Chondrocyte (in vitro differentiated cells): ENCODE measurements at regions not wholly inside any gene's neighbourhood (a gene's known extent, or its start where the extent isn't known, plus 50 kb on each side); places are given as distances from the start of the nearest gene placed in this dataset.
"Not testable (repeated sequence)": the region's sequence is repeated elsewhere in the genome, so short reads cannot be mapped to it uniquely, and the experiment has no call there.

Experiments used
- DNase-seq: peaks from one replicate; pipeline ENCODE4 v3.0.0; 2021; ENCODE audit warnings: mixed read lengths, low spot score
- H3K27ac Mint-ChIP-seq: one replicate; pipeline ENCODE4 v1.8.0; 2021; ENCODE audit warnings: mild to moderate bottlenecking, moderate library complexity, mixed read lengths; ENCODE audit not compliant: unreplicated experiment
- H3K27me3 Mint-ChIP-seq: 2 replicates; pipeline ENCODE4 v1.8.0; 2021; ENCODE audit warnings: low read depth, mixed read lengths
- H3K36me3 Mint-ChIP-seq: 2 replicates; pipeline ENCODE4 v1.8.0; 2021; ENCODE audit warnings: low read depth, mixed read lengths
- H3K4me1 Mint-ChIP-seq: 2 replicates; pipeline ENCODE4 v1.8.0; 2021; ENCODE audit warnings: low read depth, mild to moderate bottlenecking, mixed read lengths
- H3K4me3 Mint-ChIP-seq: one replicate; pipeline ENCODE4 v1.8.0; 2021; ENCODE audit warnings: mild to moderate bottlenecking, moderate library complexity, mixed read lengths; ENCODE audit not compliant: unreplicated experiment
- H3K9me3 Mint-ChIP-seq: 2 replicates; pipeline ENCODE4 v1.8.0; 2021; ENCODE audit warnings: low read depth, mixed read lengths
- CTCF ChIP-seq: fragments of 200-600 bp; sonication (generic); IDR thresholded peaks from 2 replicates; pipeline ENCODE4 v1.5.0; 2021; ENCODE audit warnings: antibody characterized with exemption, mild to moderate bottlenecking, moderate library complexity

- no peaks in the 10 kb centered on the region for H3K9me3 Mint-ChIP-seq
- TF ChIP-seq CTCF, result no peak
- no peak overlapping the region for H3K27ac Mint-ChIP-seq
- H3K4me1 Mint-ChIP-seq, result no peaks in the 10 kb centered on the region
- peaks cover 18% of the 10 kb centered on the region for H3K27me3 Mint-ChIP-seq
- H3K4me3 Mint-ChIP-seq, result no peak overlapping the region
- no peak for DNase-seq
- no peaks in the 10 kb centered on the region for H3K36me3 Mint-ChIP-seq
Measured at GRCh38 chr5:36535378-36535777, 71.0 kb upstream of the SLC1A3 start.

DNA sequence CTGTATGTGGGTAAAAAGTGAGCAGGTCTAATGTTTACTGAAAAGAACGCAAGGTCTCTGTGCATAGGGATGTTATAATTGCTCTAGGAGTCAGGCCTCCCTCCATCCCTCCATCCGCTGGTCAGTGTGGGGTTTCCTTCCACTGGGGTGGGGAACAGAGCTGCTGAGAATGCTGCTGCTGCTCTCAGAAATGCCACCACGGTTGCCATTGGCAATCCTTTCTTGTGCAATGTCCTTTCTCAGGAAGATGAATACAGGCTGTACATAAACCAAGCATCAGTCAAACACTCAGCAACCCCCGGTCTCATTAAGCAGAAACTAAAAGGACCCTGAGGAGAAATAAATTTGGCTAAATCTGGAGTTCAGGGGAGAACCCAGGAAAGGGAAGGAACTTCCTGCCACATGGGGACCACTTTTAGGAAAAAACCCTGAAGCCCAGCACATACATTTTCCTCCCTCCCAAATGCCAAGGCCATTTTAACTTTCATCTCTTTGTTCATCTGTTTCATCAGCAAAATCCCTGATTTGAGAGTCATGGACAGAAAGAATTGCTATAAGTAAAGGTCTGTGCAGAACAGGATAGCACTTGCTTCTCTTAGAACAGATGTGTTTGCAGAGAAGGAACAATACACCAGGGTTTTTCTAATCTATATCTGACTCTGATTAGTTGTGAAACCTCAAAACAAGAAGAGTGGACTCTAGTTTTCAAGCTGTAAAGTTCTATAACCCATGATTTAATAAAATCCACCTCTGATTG, 70.4 kb upstream of the SLC1A3 start:
- Mint-ChIP-seq H3K27ac (no peak overlapping the region), H3K4me3 (no peak overlapping the region)

GRCh38 chr5:36536616-36537005, 69.8 kb upstream of the SLC1A3 start:
- Mint-ChIP-seq H3K4me1 (no peaks in the 10 kb centered on the region), H3K27ac (no peak overlapping the region), H3K9me3 (no peaks in the 10 kb centered on the region), H3K36me3 (no peaks in the 10 kb centered on the region), H3K4me3 (no peak overlapping the region), H3K27me3 (peaks cover 10% of the 10 kb centered on the region)
- DNase-seq, result no peak
- no peak for TF ChIP-seq CTCF

More for the DNA sequence above, 70.4 kb upstream of the SLC1A3 start:
- Mint-ChIP-seq H3K4me1 (no peaks in the 10 kb centered on the region), H3K9me3 (no peaks in the 10 kb centered on the region), H3K36me3 (no peaks in the 10 kb centered on the region), H3K27me3 (peaks cover 12% of the 10 kb centered on the region)
- no peak for TF ChIP-seq CTCF
- DNase-seq, result no peak

DNA sequence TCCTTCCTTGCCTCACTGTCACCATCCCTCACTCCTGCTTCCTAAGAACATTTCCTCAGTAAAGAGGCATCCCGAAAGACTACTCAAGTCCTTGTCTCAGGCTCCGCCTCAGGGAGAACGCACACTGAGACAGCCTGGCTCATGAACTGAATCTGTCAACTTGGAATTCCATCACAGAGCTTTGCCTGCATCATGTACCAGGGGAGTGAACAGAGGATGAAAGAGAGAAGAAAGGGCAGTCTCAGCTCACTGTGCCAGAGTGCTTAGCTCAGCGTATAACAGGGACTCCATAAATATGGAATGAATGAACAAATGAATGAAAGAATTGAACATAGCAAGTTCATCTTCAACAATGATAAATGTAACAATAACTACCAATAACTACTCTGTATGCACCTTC, 68.7 kb upstream of the SLC1A3 start:
- Mint-ChIP-seq H3K4me3 (no peak overlapping the region), H3K27ac (no peak overlapping the region), H3K9me3 (no peaks in the 10 kb centered on the region), H3K36me3 (no peaks in the 10 kb centered on the region), H3K4me1 (no peaks in the 10 kb centered on the region), H3K27me3 (peaks cover 7% of the 10 kb centered on the region)
- no peak for DNase-seq
- no peak for TF ChIP-seq CTCF

DNA sequence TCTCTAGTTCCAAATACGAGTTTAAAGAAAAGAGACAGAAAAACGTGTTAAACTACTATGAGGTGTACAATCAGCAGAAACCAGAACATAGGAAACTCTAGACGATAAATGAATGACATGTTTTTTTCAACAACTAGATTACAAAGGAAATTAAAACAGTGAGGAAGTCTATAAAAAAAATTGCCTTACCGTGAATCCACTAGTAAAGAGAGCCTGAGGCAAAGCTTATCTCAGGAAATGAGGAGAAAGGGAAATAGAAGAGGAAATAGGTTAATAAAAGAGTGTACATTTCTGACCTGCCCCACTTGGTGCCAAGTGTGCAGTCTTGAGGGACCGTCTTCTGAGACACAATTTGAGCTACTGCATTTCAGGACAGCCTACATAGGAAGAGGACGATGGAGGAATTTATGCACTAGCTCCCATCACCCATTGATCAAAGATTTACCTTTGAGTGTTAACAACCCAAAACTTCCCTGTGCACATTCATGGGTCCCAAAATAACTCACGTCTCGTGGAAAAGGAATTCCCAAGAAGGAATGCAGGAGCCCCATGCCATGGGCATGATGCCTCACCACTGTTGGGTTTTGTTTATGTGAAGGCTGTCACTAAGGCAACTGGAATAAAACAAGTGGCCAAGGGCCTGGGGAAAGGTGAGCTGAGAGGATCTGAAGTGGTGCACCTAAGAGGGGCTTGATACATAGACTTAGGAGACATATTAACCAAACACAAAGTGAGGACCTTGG, 53.6 kb upstream of the SLC1A3 start:
- Mint-ChIP-seq H3K4me3 (no peak overlapping the region), H3K27ac (no peak overlapping the region), H3K9me3 (peaks cover 17% of the 10 kb centered on the region), H3K27me3 (no peaks in the 10 kb centered on the region), H3K4me1 (peaks cover 8% of the 10 kb centered on the region), H3K36me3 (peaks cover 2% of the 10 kb centered on the region)
- TF ChIP-seq CTCF, result no peak
- no peak for DNase-seq

DNA sequence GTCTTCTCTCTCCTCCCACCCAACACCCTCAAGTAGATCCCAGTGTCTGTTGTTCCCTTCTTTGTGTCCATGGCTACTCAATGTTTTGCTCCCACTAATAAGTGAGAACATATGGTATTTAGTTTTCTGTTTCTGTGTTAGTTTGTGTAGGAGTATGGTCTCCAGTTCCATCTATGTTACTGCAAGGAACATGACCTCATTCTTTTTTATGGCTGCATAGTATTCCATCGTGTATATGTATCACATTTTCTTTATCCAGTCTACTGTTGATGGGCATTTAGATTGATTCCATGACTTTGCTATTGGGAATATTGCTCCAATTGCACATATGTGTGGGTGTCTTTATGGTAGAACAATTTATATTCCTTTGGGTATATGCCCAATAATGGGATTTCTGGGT, 51.4 kb upstream of the SLC1A3 start:
- H3K4me3 Mint-ChIP-seq, H3K36me3 Mint-ChIP-seq, H3K27me3 Mint-ChIP-seq, H3K27ac Mint-ChIP-seq, H3K4me1 Mint-ChIP-seq, DNase-seq: not testable (repeated sequence)
- peaks cover 17% of the 10 kb centered on the region for H3K9me3 Mint-ChIP-seq
